GM18517 (cell line): ENCODE measurements at regions not wholly inside any gene's neighbourhood (a gene's known extent, or its start where the extent isn't known, plus 50 kb on each side); places are given as distances from the start of the nearest gene placed in this dataset.
"Not testable (repeated sequence)": the region's sequence is repeated elsewhere in the genome, so short reads cannot be mapped to it uniquely, and the experiment has no call there.

ENCODE experiments used
- ATAC-seq: cut with Tn5 transposase; IDR thresholded peaks from one replicate; pipeline ENCODE4 v1.9.1; 2021; ENCODE audit warnings: mild to moderate bottlenecking, moderate library complexity; ENCODE audit not compliant: unreplicated experiment

DNA sequence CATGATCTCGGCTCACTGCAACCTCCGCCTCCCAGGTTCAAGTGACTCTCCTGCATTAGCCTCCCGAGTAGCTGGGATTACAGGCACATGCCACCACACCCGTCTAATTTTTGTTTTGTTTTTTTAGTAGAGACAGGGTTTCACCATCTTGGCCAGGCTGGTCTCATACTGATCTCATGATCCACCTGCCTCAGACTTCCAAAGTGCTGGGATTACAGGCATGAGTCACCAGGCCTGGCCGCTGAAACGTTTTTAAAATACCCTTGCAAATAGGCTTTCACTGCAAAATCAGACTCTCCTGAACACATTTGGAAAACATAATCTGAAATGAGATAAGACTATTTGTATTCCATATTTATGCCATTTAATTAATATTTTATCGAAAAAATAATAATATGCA lies 826.1 kb upstream of the CNTN5 start:
- no peak for ATAC-seq

DNA sequence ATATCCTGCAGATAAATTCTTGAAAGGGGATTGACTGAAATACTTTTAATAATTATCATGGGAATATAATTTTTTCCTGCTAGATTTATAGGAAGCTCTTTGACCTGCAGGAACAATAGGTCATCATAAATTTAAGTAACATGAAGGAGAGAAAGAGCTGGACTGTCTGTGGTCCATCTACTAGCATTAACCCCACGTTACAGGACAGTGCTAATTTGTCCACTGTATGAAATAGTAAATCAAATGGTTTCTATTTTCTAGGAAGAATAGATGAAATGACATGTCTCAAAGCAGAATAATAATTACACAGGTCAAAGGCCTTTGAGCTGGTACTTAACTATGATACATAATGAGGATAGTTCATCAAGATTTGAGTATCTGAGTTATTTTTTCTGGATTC lies 825.4 kb upstream of the CNTN5 start:
- ATAC-seq, result no peak

DNA sequence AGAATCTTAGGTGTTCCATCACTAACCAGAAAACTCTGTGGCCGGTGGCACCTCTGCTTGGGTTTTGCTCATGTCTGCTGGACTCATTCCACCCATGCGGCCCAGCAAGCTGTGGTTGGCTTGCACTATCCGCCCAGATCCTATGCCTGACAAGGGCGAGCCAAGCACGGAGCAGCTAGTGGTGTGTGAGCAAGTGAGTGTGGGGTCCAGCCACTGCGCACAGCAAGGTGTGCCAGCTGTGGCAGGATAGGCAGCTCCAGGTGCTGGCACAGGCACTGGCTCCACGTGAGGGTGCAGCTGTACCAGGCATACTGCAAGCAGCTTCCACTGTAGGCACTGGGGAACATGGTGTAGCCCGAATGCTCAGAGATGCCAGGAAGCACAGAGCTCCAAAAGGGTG lies 813.7 kb upstream of the CNTN5 start:
- ATAC-seq, result no peak

DNA sequence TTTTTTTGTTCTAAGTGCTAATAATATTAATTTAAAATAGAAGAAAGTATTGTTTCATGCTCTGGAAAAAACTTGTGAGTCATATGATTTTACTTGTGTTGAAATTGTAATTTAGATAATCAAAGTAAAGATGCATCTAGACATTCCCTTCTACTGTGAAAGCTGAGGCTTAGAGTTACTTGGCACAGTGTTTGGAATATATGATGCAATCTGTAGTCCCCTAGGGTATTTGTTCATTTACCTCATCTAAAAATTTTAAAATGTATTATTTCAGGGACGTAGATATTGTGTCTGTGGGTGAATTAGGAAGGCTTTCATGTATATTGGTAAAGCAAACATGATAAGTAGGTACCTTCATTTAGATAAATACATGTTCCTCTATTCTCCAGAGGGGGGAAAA lies 793.5 kb upstream of the CNTN5 start:
- ATAC-seq, result no peak

- no peak for ATAC-seq
Measured at GRCh38 chr11:98230678-98231077, 790.1 kb upstream of the CNTN5 start.

DNA sequence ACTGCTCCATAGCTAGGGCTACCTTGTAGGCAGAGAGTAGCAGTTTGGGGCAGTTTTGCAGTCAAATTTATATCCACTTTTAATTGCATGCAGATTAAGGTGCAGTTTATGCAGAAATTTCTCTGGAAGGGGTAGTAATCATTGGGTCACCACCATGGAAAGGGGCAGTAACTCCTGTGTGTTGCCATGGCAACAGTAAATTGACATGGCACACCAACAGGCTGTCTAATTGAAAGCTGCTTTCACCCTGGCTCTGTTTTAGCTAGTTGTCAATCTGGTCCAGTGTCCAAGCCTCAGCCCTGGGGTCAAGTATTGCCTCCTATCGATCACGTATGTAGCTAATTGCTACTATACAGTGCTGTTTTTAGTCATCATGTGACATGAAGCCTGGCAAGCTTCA lies 786.1 kb upstream of the CNTN5 start:
- no peak for ATAC-seq

DNA sequence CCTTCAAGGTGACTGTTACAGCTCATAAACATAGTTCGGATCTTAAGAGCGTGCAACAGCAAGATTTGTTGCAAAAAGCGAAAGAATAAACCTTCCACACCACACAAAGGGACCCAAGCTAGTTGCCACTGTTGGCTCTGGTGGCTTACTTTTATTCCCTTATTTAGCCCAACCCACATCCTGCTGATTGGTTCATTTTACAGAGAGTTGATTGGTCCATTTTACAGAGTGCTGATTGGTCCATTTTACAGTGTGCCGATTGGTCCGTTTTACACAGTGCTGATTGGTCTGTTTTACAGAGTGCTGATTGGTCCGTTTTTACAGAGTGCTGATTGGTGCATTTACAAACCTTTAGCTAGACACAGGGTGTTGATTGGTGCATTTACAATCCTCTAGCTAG lies 776.9 kb upstream of the CNTN5 start:
- ATAC-seq, result no peak

DNA sequence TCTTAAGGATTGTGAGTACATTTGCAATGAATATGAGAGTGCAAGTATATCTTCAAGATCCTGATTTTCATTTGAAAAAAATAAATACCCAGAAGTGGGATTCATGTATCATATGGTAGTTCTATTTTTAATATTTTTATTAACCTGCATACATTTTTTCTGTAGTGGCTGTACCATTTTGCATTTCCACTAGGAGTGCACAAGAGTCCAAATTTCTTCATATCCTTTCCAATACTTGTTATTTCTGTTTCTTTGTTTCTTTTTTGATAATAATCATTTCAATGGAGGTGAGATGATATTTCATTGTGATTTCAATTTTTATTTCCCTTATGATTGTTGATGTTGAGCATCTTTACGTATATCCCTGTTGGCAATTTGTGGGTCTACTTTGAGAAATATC lies 759.8 kb upstream of the CNTN5 start:
- ATAC-seq, result no peak

DNA sequence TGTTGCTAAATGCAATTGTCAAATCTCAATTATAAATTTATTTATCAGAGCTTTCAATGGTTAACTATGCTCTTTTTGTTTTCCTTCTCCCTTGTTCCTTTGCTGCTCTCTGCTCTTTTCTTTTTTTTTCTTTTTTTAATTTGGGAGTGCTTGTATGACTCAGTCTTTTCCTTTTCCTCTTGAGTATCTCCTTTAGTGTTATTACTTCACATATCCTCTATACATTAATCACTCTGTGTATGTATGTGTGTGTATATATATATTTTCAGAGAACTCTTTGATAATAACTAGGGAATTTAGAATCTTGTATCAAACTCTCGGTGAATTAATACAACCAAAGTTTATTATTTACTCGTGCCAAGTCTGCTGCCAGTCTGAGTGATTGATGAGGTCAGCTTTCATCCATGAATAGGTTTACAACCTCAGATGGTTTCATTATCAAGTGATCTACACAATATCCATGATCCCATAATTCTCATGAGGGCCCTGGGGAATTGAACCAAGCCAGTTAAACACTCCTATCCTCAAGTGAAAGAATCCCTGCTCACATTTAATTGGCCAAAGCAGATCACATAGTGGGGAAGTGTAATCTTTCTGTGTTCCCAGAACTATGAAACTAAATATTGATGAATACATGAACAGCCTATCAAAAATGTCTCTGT lies 743.4 kb upstream of the CNTN5 start:
- ATAC-seq, result no peak

DNA sequence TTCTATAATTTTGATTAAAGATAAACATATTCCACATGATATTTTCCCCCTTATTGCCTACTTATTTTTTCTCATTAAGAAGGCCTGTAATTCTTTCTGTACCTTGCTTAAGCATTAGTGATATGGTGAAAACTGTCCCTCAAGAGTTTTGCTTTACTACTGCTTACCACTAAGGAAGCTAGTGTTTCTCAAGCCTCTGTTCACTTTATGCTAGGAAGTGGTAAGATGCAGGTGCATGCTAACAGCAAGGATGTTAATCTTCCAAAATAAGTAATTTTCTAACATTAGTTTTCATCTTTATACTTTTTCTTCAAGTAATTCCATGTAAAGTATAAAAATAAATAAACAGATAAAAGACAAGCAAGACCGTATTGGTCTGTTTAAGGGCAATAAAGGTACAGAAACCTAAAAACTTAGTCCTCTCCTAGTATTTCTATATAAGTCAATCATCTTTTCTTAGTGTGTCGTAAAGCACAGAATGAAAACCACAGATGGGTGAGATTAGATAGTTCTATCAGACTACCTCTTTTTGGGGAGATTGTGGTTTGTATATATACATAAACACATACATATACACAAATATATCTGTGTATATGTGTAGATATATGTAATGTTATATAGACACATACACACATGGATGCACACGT lies 731.0 kb upstream of the CNTN5 start:
- no peak for ATAC-seq

GRCh38 chr11:98296091-98296880 lies 724.5 kb upstream of the CNTN5 start:
- no peak for ATAC-seq

DNA sequence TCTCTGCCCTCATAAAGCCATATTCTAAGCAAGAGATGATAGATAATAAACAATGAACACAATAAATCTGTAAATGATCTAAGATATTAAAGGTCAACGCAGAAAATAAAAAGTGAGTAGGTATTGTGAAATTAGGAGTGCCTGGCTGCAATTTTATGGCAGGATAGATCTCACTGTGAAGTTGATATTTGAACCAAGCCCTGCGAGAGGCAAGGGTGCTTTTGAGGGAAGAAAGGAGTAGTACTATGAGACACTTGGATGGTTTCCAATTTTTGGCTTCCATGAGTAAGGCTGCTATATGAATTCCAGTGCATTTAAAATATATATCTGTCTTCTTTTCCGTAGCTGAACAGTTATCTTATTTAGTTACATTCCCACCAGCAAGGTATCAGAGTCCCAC lies 720.0 kb upstream of the CNTN5 start:
- no peak for ATAC-seq

DNA sequence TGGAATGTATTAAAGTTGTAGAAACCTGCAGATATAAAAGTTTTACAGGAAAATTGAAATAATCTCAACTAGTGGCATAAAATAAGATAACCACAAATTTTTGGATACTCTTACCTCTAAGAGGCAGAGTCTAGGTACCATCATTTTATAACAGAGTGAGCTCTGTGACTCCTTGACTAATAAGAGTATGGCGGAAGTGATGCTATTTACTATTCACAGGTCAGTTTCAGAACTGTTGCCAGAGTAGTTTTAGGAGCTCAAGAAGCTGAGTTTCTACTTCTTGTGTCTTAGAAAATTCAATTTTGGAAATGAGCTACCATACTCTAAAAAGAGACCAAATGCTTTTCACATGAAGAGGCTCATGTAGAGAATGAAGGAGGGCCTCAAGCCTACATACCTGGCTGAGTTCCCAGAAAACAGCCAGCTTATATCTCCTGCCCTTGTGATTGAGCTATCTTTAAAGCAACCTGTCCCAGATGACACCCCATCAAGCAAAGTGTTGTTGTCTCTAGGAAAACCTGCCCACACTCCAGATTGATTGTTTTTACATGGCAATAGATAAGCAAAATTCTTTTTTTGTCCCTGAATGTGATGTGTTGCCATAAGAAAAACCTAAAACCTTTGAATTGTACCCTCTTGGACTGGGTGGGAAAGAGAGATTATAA lies 712.8 kb upstream of the CNTN5 start:
- no peak for ATAC-seq

DNA sequence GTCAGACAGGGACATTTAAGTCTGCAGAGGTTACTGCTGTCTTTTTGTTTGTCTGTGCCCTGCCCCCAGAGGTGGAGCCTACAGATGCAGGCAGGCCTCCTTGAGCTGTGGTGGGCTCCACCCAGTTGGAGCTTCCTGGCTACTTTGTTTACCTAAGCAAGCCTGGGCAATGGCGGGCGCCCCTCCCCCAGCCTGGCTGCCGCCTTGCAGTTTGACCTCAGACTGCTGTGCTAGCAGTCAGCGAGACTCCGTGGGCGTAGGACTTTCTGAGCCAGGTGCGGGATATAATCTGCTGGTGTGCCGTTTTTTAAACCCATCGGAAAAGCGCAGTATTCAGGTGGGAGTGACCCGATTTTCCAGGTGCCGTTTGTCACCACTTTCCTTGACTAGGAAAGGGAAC lies 690.4 kb upstream of the CNTN5 start:
- not testable (repeated sequence) for ATAC-seq

GRCh38 chr11:98358551-98358950 lies 662.2 kb upstream of the CNTN5 start:
- ATAC-seq, result no peak

GRCh38 chr11:98365190-98365589 lies 655.6 kb upstream of the CNTN5 start:
- ATAC-seq, result no peak

GRCh38 chr11:98365941-98366340 lies 654.8 kb upstream of the CNTN5 start:
- ATAC-seq, result no peak

DNA sequence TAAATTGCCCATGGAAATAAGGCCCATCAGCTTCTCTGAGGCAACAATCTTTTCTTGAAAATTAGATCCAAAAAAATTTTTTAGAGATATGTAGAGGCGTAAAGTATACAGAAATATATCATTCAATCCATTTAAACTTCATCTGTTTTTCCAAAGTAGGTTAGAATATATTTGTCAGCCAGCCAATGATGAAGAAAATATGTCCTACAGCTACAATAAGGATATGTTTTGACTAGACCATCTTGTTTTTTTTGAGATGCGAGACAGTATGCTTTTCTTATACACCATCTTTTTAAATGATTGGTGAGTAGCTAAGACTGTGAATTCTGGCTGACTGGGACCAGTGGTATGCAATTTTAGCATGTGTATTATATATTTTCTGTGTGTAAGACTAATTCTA lies 630.4 kb upstream of the CNTN5 start:
- ATAC-seq, result no peak

DNA sequence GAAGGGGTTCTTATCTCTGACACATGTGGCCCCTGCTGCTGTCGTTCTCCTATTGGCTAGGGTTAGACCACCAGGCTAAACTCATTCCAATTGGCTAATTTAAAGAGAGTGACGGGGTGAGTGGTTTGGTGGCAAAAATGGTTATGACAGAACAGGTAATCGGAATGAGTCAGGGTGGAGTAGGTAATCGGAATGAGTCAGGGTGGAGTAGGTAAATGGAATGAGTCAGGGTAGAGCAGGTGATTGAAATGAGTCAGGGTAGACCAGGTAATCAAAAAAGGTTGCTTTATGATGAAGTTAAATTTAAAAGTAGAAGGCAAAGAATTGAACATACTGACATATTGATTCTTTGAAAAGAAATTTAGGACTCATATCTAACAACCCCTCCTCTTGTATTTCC lies 626.2 kb upstream of the CNTN5 start:
- not testable (repeated sequence) for ATAC-seq

DNA sequence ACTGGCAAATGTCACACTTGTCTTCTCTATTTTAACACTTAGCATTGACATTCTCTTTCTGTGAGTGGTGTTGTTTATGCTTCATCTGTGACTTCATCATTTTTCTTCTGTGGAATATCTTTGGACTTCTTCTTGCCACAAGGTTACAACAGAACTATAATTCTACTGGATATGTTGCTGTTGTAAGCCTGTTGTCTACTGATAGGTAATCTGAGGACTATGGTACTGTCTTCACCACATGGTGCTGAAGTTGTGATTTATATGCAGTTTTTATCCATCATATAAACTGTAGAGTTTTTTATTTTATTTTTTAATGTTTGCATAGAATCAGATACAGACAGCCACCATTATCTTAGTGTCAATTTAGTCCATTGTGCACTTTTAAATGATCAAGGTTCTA lies 622.2 kb upstream of the CNTN5 start:
- no peak for ATAC-seq

DNA sequence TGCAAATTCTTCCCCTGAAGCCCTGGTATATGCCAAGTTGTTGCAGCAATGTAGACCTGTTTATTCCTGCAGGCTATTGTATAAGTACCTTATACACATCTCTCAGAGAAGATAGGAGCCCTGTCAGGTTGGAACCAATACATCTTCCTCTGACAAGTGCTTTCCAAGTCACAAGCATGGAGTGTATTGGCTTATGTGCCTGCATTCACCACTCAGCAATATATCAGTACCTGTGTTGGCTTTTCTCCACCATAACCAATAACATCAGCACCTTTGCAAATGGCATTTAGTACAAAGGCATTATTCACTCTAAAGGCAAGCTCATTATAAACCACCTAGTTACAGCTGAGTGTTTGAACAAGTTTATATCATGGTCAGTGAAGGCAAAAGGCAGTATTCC lies 611.7 kb upstream of the CNTN5 start:
- no peak for ATAC-seq

- ATAC-seq, result no peak
Measured at GRCh38 chr11:98411777-98412176, 609.0 kb upstream of the CNTN5 start.
